ENCODE measurements at regions not wholly inside any gene's neighbourhood (a gene's known extent, or its start where the extent isn't known, plus 50 kb on each side); places are given as distances from the start of the nearest gene placed in this dataset.
"Not testable (repeated sequence)": the region's sequence is repeated elsewhere in the genome, so short reads cannot be mapped to it uniquely, and the experiment has no call there.

- H3K36me3 Mint-ChIP-seq = no peaks in the 10 kb centered on the region
- DNase-seq (no peak), ATAC-seq (no peak)
- CTCF ChIA-PET = no interaction called here
- H3K4me1 Mint-ChIP-seq = no peaks in the 10 kb centered on the region
- no peak overlapping the region for H3K4me3 Mint-ChIP-seq
- H3K27me3 Mint-ChIP-seq = no peaks in the 10 kb centered on the region
- peaks cover 5% of the 10 kb centered on the region for H3K9me3 Mint-ChIP-seq (ENCODE audit: low read depth)
- H3K27ac Mint-ChIP-seq = no peak overlapping the region
These were observed 292.5 kb downstream of the SH3GL2 start for GRCh38 chr9:17871213-17871890.

GRCh38 chr9:17875886-17876285, 297.0 kb downstream of the SH3GL2 start:
- H3K9me3 Mint-ChIP-seq (ENCODE audit: low read depth) = peaks cover 8% of the 10 kb centered on the region
- H3K27ac Mint-ChIP-seq = no peak overlapping the region
- CTCF ChIA-PET = interaction anchor here (0.7 kb wide), 1 partner anchor 206 kb away, joined by 5 read pairs; no protein-coding TSS in a partner anchor
- ATAC-seq (no peak), DNase-seq (no peak)
- no peaks in the 10 kb centered on the region for H3K27me3 Mint-ChIP-seq
- H3K36me3 Mint-ChIP-seq = no peaks in the 10 kb centered on the region
- no peak overlapping the region for H3K4me3 Mint-ChIP-seq
- no peaks in the 10 kb centered on the region for H3K4me1 Mint-ChIP-seq

GRCh38 chr9:17876687-17877086, 297.8 kb downstream of the SH3GL2 start:
- Mint-ChIP-seq H3K4me1 (no peaks in the 10 kb centered on the region), H3K27me3 (no peaks in the 10 kb centered on the region), H3K4me3 (no peak overlapping the region), H3K27ac (no peak overlapping the region), H3K36me3 (no peaks in the 10 kb centered on the region), H3K9me3 (ENCODE audit: low read depth) (peaks cover 8% of the 10 kb centered on the region)
- ATAC-seq (no peak), DNase-seq (no peak)
- CTCF ChIA-PET = no interaction called here

- no peak overlapping the region for H3K27ac Mint-ChIP-seq
- no peak for ATAC-seq
These were observed 300.0 kb downstream of the SH3GL2 start for GRCh38 chr9:17878810-17879370.

GRCh38 chr9:17881371-17881770, 302.5 kb downstream of the SH3GL2 start:
- Mint-ChIP-seq H3K4me1 (no peaks in the 10 kb centered on the region), H3K36me3 (no peaks in the 10 kb centered on the region), H3K4me3 (no peak overlapping the region), H3K9me3 (ENCODE audit: low read depth) (peaks cover 3% of the 10 kb centered on the region), H3K27ac (no peak overlapping the region), H3K27me3 (no peaks in the 10 kb centered on the region)
- no peak for ATAC-seq
- CTCF ChIA-PET = no interaction called here
- DNase-seq = no peak

More at GRCh38 chr9:17878810-17879370, 300.0 kb downstream of the SH3GL2 start:
- Mint-ChIP-seq H3K9me3 (ENCODE audit: low read depth) (peaks cover 8% of the 10 kb centered on the region), H3K36me3 (no peaks in the 10 kb centered on the region), H3K4me1 (no peaks in the 10 kb centered on the region), H3K27me3 (no peaks in the 10 kb centered on the region), H3K4me3 (no peak overlapping the region)
- CTCF ChIA-PET = no interaction called here
- no peak for DNase-seq

- no peaks in the 10 kb centered on the region for H3K36me3 Mint-ChIP-seq
- no peak overlapping the region for H3K4me3 Mint-ChIP-seq
- DNase-seq = no peak
- CTCF ChIA-PET = no interaction called here
- H3K27ac Mint-ChIP-seq = no peak overlapping the region
- H3K27me3 Mint-ChIP-seq = no peaks in the 10 kb centered on the region
- no peak for ATAC-seq
- no peaks in the 10 kb centered on the region for H3K4me1 Mint-ChIP-seq
- H3K9me3 Mint-ChIP-seq (ENCODE audit: low read depth) = no peaks in the 10 kb centered on the region
These were observed 304.1 kb downstream of the SH3GL2 start for GRCh38 chr9:17882688-17883594.

- Mint-ChIP-seq H3K9me3 (ENCODE audit: low read depth) (no peaks in the 10 kb centered on the region), H3K4me1 (no peaks in the 10 kb centered on the region), H3K4me3 (no peak overlapping the region), H3K27ac (no peak overlapping the region), H3K36me3 (no peaks in the 10 kb centered on the region), H3K27me3 (no peaks in the 10 kb centered on the region)
- CTCF ChIA-PET = no interaction called here
- ATAC-seq (no peak), DNase-seq (no peak)
These were observed 309.2 kb downstream of the SH3GL2 start for GRCh38 chr9:17888066-17888465.

- H3K27me3 Mint-ChIP-seq; DNase-seq; CTCF ChIA-PET; H3K36me3 Mint-ChIP-seq; H3K27ac Mint-ChIP-seq; H3K4me3 Mint-ChIP-seq; H3K4me1 Mint-ChIP-seq; H3K9me3 Mint-ChIP-seq (ENCODE audit: low read depth); ATAC-seq: not testable (repeated sequence)
These were observed 310.1 kb downstream of the SH3GL2 start for GRCh38 chr9:17888964-17889363.

- CTCF ChIA-PET = no interaction called here
- peaks cover 4% of the 10 kb centered on the region for H3K9me3 Mint-ChIP-seq (ENCODE audit: low read depth)
- no peak for DNase-seq
- no peaks in the 10 kb centered on the region for H3K4me1 Mint-ChIP-seq
- H3K27me3 Mint-ChIP-seq = no peaks in the 10 kb centered on the region
- no peaks in the 10 kb centered on the region for H3K36me3 Mint-ChIP-seq
- H3K4me3 Mint-ChIP-seq = no peak overlapping the region
- no peak for ATAC-seq
- no peak overlapping the region for H3K27ac Mint-ChIP-seq
These were observed 315.8 kb downstream of the SH3GL2 start for GRCh38 chr9:17894501-17895160.

GRCh38 chr9:17900606-17901005, 321.7 kb downstream of the SH3GL2 start:
- Mint-ChIP-seq H3K27me3 (peaks cover 6% of the 10 kb centered on the region), H3K4me3 (no peak overlapping the region), H3K4me1 (no peaks in the 10 kb centered on the region), H3K9me3 (ENCODE audit: low read depth) (peaks cover 4% of the 10 kb centered on the region), H3K27ac (no peak overlapping the region), H3K36me3 (no peaks in the 10 kb centered on the region)
- CTCF ChIA-PET = no interaction called here
- no peak for ATAC-seq
- no peak for DNase-seq

- Mint-ChIP-seq H3K4me1 (no peaks in the 10 kb centered on the region), H3K27ac (no peak overlapping the region), H3K27me3 (peaks cover 24% of the 10 kb centered on the region), H3K36me3 (no peaks in the 10 kb centered on the region), H3K9me3 (ENCODE audit: low read depth) (peaks cover 2% of the 10 kb centered on the region), H3K4me3 (no peak overlapping the region)
- DNase-seq (no peak), ATAC-seq (no peak)
- CTCF ChIA-PET = no interaction called here
These were observed 326.5 kb downstream of the SH3GL2 start for GRCh38 chr9:17905366-17905765.

- no peak overlapping the region for H3K27ac Mint-ChIP-seq
- peaks cover 24% of the 10 kb centered on the region for H3K27me3 Mint-ChIP-seq
- ATAC-seq (no peak), DNase-seq (no peak)
- peaks cover under 1% of the 10 kb centered on the region for H3K9me3 Mint-ChIP-seq (ENCODE audit: low read depth)
- H3K4me1 Mint-ChIP-seq = no peaks in the 10 kb centered on the region
- no peaks in the 10 kb centered on the region for H3K36me3 Mint-ChIP-seq
- CTCF ChIA-PET = no interaction called here
- no peak overlapping the region for H3K4me3 Mint-ChIP-seq
These were observed 326.9 kb downstream of the SH3GL2 start for GRCh38 chr9:17905781-17906175.

GRCh38 chr9:17906176-17906840, 327.4 kb downstream of the SH3GL2 start:
- ATAC-seq (no peak), DNase-seq (no peak)
- Mint-ChIP-seq H3K4me3 (no peak overlapping the region), H3K27me3 (peaks cover 24% of the 10 kb centered on the region), H3K36me3 (no peaks in the 10 kb centered on the region), H3K9me3 (ENCODE audit: low read depth) (no peaks in the 10 kb centered on the region), H3K4me1 (no peaks in the 10 kb centered on the region), H3K27ac (no peak overlapping the region)
- CTCF ChIA-PET = no interaction called here
